Activated T-helper 17 cell treated with anti-CD3 and anti-CD28 coated beads, Interleukin-2, amount 50 U/mL, for 72 hours (primary cell): ENCODE measurements at regions not wholly inside any gene's neighbourhood (a gene's known extent, or its start where the extent isn't known, plus 50 kb on each side); places are given as distances from the start of the nearest gene placed in this dataset.

ENCODE experiments used
- ATAC-seq: fragments of 150-1000 bp; cut with Tn5 transposase; replicated peaks from 2 replicates; pipeline ENCODE4 v1.10.0; 2021; ENCODE audit warnings: mild to moderate bottlenecking, moderate library complexity
- H3K27ac Mint-ChIP-seq: one replicate; pipeline ENCODE4 v1.8.0; 2022; ENCODE audit warnings: mixed read lengths
- H3K27me3 Mint-ChIP-seq: one replicate; pipeline ENCODE4 v1.8.0; 2022; ENCODE audit warnings: mixed read lengths
- H3K36me3 Mint-ChIP-seq: one replicate; pipeline ENCODE4 v1.8.0; 2022; ENCODE audit warnings: low read depth, mild to moderate bottlenecking, mixed read lengths
- H3K4me1 Mint-ChIP-seq: one replicate; pipeline ENCODE4 v1.8.0; 2022; ENCODE audit warnings: mixed read lengths
- H3K4me3 Mint-ChIP-seq: one replicate; pipeline ENCODE4 v1.8.0; 2022; ENCODE audit warnings: mild to moderate bottlenecking, mixed read lengths
- H3K9me3 Mint-ChIP-seq: one replicate; pipeline ENCODE4 v1.8.0; 2022; ENCODE audit warnings: mixed read lengths

DNA sequence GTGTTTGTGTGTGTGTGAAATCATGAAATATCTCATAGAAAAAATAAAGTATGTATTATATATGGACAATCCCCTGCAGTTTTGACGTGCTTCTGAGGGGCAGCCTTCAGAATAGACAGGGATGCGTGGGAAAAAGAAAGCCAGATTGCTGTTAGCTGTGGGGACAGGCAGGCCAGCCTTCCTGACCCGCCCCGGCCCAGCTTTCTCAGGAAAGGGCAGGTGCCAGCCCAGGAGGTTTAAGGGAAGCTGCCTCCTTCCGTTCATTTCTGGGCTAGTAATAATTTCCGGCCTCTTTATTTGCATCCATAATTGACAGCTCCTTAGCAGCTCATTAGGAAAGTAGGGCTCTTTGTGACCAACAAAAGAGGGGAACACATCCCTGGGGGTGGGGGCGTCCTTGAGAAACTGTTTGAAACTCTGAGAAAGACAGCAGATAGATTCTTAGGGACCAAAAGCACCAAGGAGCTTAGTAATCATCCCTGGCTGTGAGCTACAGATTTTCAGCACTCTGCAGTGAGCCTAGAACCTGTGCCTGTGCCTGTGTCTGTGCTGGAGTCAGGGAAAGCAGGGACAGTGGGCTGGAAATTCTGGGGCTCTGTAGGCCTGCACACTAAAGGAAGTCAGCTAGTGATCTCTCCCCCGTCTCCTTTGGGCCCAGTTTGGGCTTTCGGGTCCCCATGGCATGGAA is 632.9 kb upstream of the CADM1 start:
- Mint-ChIP-seq H3K4me1 (no peaks in the 10 kb centered on the region), H3K4me3 (no peak overlapping the region), H3K27ac (no peak overlapping the region), H3K9me3 (no peaks in the 10 kb centered on the region), H3K27me3 (peaks cover 4% of the 10 kb centered on the region), H3K36me3 (no peaks in the 10 kb centered on the region)
- ATAC-seq, result no peak

DNA sequence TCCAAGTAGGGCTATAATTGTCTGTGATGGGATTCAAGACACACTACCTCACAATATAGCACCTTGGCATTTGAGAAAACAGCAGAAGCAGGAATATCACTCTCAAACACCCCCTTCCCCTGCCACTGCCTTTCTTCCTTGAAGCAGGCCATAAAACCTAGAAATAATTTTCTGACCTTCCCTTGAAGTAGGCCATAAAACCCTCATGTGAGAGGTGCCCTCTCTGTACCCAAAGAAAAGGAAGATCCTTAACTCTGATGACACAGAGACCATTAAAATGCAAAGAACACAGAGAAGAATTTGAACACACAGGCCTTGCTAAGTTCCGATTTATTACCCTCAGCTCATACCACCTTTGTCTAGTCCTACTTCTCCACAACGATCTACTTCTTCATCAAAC is 631.7 kb upstream of the CADM1 start:
- no peaks in the 10 kb centered on the region for H3K9me3 Mint-ChIP-seq
- peaks cover 4% of the 10 kb centered on the region for H3K27me3 Mint-ChIP-seq
- H3K4me3 Mint-ChIP-seq, result no peak overlapping the region
- ATAC-seq, result no peak
- no peaks in the 10 kb centered on the region for H3K4me1 Mint-ChIP-seq
- no peak overlapping the region for H3K27ac Mint-ChIP-seq
- no peaks in the 10 kb centered on the region for H3K36me3 Mint-ChIP-seq

DNA sequence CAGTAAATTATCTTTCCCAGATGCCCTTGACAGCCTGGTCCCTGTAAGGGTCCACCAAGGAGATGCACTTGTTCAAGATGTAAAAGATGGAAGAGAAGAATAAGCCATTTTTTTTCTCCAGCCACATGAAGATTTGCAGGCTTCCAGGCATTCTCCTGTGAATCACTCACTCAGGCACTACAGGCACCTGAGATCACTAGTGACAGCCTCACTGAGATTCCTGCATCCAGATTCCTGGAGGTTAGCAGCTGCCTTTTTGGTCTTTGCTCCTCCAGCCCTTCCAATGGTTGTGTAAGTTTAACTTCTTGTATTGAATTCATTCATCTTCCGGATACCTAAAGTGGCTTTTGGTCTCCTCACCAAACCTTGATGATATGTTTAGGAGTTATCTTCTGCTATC is 630.2 kb upstream of the CADM1 start:
- H3K9me3 Mint-ChIP-seq, result no peaks in the 10 kb centered on the region
- H3K27ac Mint-ChIP-seq, result no peak overlapping the region
- no peaks in the 10 kb centered on the region for H3K4me1 Mint-ChIP-seq
- no peak for ATAC-seq
- H3K27me3 Mint-ChIP-seq, result peaks cover 4% of the 10 kb centered on the region
- no peaks in the 10 kb centered on the region for H3K36me3 Mint-ChIP-seq
- no peak overlapping the region for H3K4me3 Mint-ChIP-seq

DNA sequence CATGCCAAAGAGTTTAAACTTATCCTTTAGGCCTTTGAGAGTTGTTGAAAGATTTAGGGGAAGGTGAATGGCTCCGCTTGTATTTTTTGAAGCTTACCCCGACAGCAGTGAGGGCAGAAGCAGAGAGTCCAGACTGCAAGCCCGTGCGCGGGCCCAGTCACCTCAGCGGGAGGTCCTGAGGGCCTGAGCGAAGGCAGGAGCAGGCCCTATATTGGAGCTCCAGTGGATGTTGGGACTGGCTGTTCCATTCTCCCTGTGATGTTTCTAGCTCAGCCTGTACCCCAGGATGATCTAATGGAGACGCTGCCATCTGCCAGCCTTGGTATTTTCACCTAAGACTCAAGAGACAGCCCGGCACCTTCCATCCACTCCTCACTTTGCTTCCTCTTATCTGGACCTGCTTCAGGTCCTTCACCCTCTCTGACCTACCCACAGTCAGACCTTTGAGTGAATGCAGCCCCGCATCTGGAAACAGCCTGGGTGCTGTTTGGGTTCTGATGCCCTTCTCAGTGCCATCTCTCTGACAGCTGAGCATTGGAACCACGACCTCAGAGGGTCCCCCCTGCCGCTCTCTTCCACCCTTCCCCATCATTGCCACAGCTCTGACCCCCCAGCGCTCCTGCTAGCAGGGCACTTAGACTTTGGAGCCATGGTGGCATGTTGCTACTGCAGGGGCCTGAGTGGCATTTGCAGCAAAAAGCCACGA is 628.2 kb upstream of the CADM1 start:
- no peak overlapping the region for H3K27ac Mint-ChIP-seq
- ATAC-seq, result no peak
- no peaks in the 10 kb centered on the region for H3K9me3 Mint-ChIP-seq
- H3K4me1 Mint-ChIP-seq, result no peaks in the 10 kb centered on the region
- H3K36me3 Mint-ChIP-seq, result no peaks in the 10 kb centered on the region
- H3K4me3 Mint-ChIP-seq, result no peak overlapping the region
- no peaks in the 10 kb centered on the region for H3K27me3 Mint-ChIP-seq

DNA sequence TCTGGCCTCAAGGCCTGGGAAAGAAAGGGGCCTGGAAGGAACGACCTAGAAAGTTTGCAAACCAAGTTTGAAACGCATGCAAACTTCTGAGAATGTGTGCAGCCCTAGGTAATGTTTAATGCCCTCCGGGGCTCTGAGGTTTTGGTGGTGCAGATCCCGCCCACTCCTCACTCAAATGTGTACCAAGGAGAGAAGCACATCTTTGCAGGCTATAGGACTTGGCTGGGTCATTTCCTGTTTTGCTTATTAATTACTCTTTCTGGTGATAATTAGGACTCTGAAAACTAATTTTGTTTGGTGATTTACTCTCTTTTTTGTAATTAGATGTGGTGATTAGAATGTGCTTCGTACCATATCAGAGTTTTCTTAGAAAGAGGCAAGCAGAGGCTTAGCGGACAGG is 625.9 kb upstream of the CADM1 start:
- H3K4me1 Mint-ChIP-seq, result no peaks in the 10 kb centered on the region
- no peak for ATAC-seq
- no peak overlapping the region for H3K27ac Mint-ChIP-seq
- peaks cover 2% of the 10 kb centered on the region for H3K27me3 Mint-ChIP-seq
- no peak overlapping the region for H3K4me3 Mint-ChIP-seq
- H3K9me3 Mint-ChIP-seq, result no peaks in the 10 kb centered on the region
- no peaks in the 10 kb centered on the region for H3K36me3 Mint-ChIP-seq

DNA sequence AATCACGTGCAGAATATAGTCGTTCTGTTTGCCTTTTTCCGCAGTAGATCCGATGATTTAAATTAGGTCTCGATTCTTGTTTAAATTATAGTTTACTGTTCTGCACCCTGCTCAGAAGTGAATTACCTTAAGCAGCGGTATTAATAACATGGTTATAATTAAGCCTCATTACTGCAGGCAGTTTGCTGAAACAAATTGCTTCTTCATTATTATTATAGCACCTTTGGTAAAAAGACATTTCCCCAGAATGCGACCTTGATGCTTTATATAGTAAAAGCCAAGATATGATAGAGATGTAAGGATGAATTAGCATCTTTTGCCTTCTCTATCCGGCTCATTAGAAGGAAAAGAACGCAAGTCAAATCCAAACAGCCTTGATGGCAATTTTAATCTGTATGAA is 625.2 kb upstream of the CADM1 start:
- no peak overlapping the region for H3K4me3 Mint-ChIP-seq

DNA sequence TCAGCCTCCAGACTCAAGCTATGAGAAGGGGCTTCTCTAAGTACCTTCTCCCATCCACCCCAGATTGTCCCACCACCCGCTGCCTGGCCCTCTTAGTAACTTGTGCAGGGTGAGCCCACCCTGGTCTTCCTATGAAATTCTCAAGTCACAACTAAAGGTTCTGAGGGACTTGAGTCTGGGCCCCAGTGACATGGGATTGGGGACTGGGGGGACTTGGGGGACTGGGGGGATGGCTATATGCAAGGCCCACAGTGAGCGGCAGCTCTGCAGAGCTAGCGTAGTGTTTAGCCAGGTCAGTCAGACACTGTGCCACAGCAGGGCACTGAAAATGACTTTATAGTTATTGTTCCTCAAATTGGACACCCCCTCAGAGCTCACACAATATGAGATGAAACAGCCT is 622.3 kb upstream of the CADM1 start:
- Mint-ChIP-seq H3K36me3 (no peaks in the 10 kb centered on the region), H3K4me1 (no peaks in the 10 kb centered on the region), H3K27ac (no peak overlapping the region), H3K27me3 (peaks cover 2% of the 10 kb centered on the region), H3K4me3 (no peak overlapping the region), H3K9me3 (no peaks in the 10 kb centered on the region)
- ATAC-seq, result no peak

More for the DNA sequence above, 625.2 kb upstream of the CADM1 start:
- ATAC-seq, result no peak
- Mint-ChIP-seq H3K27ac (no peak overlapping the region), H3K9me3 (no peaks in the 10 kb centered on the region), H3K4me1 (no peaks in the 10 kb centered on the region), H3K36me3 (no peaks in the 10 kb centered on the region), H3K27me3 (peaks cover 2% of the 10 kb centered on the region)

DNA sequence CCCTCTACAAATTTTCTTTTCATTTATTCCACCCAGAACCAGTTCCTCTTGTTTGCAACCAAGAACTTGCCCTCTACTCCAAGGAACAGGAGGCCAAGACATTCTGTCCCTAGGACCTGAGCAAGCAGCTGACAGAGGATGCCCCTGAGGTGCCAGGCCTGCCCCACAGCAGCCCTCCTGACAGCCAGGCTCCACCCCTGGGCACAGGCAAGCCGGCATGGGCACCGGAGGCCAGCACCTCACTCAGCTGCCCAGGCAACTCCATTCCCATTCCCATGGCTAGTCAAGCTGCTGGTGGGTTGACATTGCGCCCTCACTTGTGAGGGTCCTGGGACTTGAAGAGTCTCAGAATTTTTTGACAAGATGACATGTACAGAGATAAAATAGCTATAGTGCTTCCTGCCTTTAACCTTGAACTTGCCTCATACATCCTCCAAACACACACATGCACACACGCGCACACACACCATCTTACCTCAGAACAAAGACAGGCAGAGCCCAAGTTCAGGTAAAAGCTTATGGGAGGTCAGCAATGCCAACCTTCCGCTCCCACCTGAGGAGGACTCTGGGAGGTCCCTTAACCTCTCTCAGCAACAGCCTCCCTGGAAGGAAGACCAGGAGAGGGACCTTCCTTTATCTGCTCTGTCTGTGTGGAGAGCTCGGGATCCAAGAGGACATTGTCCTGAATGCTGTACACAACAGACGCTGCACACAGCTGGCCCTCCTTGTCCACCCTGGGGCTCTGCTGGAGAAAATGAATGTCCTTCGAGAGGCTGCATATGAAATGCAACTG is 620.9 kb upstream of the CADM1 start:
- Mint-ChIP-seq H3K27ac (no peak overlapping the region), H3K4me3 (no peak overlapping the region), H3K4me1 (no peaks in the 10 kb centered on the region), H3K27me3 (peaks cover 2% of the 10 kb centered on the region), H3K36me3 (no peaks in the 10 kb centered on the region), H3K9me3 (no peaks in the 10 kb centered on the region)
- ATAC-seq, result no peak

DNA sequence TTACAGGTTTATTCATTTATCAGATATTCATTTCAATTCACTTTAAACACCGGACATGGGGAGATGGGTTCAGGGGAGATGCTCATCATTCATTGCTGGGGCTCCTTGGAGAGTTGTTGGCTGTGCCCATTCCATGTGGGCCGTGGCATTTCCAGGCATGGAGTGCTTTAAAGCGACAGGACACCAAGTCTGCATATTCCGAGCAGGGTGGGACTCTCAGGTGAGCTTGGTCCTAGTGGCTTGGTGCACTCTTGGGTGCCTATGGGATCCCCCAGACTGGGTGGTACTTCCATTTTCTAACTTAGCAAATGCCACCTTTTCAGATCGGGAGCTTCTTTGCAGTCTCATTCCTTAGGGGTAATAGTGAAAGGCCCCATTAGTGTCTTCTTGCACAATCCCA is 619.5 kb upstream of the CADM1 start:
- Mint-ChIP-seq H3K36me3 (no peaks in the 10 kb centered on the region), H3K4me1 (no peaks in the 10 kb centered on the region), H3K27ac (no peak overlapping the region), H3K4me3 (no peak overlapping the region), H3K27me3 (peaks cover 2% of the 10 kb centered on the region), H3K9me3 (no peaks in the 10 kb centered on the region)
- ATAC-seq, result no peak

DNA sequence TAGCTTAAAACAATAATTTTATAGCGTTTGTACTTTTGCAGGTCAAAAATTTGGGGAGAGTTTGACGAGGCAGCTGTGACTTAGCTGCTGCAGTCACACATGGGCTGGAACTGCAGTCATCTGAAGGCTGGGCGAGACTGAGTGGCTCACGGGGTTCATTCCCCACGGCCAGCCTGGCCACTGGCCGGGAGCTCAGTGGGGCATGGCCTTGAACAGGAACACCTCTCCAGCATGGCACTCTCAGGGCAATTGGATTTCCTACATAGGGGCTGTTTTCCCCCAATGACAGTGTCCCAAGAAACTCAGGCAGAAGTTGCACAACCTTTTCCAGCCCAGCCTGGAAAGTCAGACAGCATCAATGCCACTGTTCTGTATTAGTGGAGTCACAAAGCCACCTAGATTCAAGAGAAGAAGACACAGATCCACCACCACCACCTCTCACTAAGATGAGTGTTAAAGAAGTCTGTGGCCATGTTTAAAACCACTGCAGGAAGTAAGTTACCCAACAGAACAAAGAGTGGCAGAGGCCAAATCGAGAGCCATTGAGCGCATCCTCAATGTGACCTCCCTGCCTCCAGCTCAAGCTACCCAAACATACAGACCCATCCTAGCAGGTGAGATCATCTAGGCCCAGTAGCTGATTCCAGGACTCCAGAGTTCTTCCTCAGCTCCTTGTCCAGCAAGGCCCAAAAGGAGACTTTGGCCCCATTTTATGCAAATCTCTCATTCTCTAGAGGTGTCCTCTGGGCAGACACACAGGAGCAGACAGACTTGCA is 618.7 kb upstream of the CADM1 start:
- Mint-ChIP-seq H3K27me3 (peaks cover 2% of the 10 kb centered on the region), H3K9me3 (no peaks in the 10 kb centered on the region), H3K27ac (no peak overlapping the region), H3K4me1 (no peaks in the 10 kb centered on the region), H3K4me3 (no peak overlapping the region), H3K36me3 (no peaks in the 10 kb centered on the region)
- ATAC-seq, result no peak

DNA sequence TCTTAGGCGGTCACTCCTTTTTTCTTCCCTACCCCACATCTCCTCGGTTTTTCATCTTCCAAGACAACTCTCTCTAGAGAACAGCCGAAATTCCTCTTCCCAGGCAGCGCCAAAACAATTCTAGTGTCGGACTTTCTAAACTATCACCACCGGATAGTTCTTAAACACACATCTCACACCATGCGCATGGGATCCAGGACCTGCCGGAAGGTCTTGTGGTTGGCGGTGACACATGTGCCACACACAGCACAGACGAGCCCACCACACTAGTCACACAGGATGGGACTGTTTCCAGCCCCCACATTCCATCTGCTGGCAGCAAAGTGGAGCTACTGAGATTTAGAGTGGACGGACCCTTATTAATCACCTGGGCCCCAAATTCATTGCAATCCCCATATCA is 614.9 kb upstream of the CADM1 start:
- Mint-ChIP-seq H3K4me3 (no peak overlapping the region), H3K36me3 (no peaks in the 10 kb centered on the region), H3K27me3 (peaks cover 7% of the 10 kb centered on the region), H3K4me1 (no peaks in the 10 kb centered on the region), H3K9me3 (peaks cover 6% of the 10 kb centered on the region), H3K27ac (no peak overlapping the region)
- no peak for ATAC-seq

DNA sequence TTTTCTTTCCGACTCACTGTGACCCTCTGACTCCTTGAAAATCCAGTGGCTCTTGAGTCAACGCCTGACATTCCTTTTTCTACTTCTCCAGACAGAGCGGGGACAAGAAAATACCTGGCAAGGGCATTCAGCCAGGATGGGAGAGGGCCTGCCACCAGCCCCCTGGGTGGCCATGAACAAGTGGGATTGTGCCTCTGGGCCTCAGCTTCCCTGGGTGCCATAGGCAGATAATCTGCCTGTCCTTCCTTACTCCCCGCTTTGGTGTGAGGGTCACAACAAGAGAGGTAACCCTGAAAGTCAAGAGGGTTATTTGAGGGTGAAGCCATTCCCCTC is 613.9 kb upstream of the CADM1 start:
- Mint-ChIP-seq H3K4me3 (no peak overlapping the region), H3K36me3 (no peaks in the 10 kb centered on the region), H3K4me1 (no peaks in the 10 kb centered on the region), H3K27ac (no peak overlapping the region), H3K9me3 (peaks cover 10% of the 10 kb centered on the region), H3K27me3 (peaks cover 7% of the 10 kb centered on the region)
- ATAC-seq, result no peak

DNA sequence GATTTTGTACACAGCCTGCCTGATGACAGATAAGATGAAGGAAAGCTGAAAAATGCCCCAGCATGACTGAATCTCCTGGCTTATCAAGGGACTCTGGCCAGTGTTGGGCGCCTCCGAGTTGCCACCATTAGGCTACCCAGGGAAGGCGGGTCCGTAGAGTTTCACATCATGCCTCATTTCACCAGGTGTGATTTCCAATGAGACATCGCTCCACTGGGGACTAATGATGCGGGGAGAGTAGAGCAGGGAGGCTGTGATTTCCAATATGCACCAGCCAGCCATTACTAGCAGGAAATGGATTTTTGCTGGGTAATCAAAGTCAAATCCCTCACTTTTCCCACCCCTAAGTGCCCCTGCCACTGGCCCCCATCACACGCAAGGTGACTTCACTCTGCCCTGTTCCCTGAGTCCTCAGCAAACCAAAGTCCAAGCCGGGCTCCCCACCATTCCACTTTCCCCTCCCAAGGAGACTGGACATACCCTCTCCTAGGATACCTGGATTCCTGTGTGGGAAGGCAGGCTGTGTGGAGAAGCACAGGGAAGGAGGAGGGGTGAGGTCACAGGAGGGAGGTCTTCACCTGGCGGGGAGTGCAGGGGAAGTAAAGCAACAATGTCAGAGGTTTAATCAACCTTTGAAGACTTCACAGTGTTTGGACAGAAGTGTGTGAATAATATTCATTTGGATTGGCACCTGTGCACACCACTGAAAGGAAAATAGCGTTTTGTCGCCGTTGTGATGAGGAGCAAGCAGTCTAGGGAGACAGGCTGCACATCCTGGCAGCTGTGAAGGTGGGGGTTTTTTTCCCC is 613.3 kb upstream of the CADM1 start:
- Mint-ChIP-seq H3K4me1 (no peaks in the 10 kb centered on the region), H3K4me3 (no peak overlapping the region), H3K27me3 (peaks cover 7% of the 10 kb centered on the region), H3K36me3 (no peaks in the 10 kb centered on the region), H3K27ac (no peak overlapping the region), H3K9me3 (peaks cover 10% of the 10 kb centered on the region)
- ATAC-seq, result no peak

DNA sequence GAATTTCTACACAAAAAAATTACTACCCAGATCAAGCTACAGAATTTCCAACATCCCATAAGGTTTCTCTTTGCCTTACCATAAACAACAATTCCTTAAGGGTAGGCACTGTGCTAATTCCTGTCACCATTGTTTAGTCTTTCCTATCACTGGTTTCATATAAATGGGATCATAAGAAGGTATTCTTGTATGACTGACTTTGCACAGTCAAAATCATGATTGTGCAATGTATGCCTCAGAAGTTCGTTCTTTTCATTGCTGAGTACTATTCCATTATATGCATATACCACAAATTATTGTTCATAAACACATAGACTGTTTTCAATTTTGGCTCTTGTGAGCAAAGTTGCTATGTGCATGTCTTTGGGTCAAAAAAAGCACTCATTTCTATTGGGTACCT is 611.6 kb upstream of the CADM1 start:
- Mint-ChIP-seq H3K27me3 (peaks cover 11% of the 10 kb centered on the region), H3K4me1 (no peaks in the 10 kb centered on the region), H3K9me3 (peaks cover 14% of the 10 kb centered on the region), H3K36me3 (no peaks in the 10 kb centered on the region), H3K27ac (no peak overlapping the region), H3K4me3 (no peak overlapping the region)
- no peak for ATAC-seq
